SK-N-SH (cell line): ENCODE measurements at regions not wholly inside any gene's neighbourhood (a gene's known extent, or its start where the extent isn't known, plus 50 kb on each side); places are given as distances from the start of the nearest gene placed in this dataset.

ENCODE experiments used
- CTCF ChIA-PET: fragments of 300-600, 350-600 bp; formaldehyde crosslinking; extraction: SDS; loops from one replicate; lab custom pipeline; 2021; lab: Yijun Ruan, JAX
- POLR2A ChIA-PET: fragments of 350-600 bp; sonication (Branson Sonifier 250); formaldehyde crosslinking; extraction: SDS; loops from one replicate; lab custom pipeline; 2020; ENCODE audit warnings: antibody characterized with exemption, inconsistent platforms; lab: Yijun Ruan, JAX
- DNase-seq: peaks from one replicate; pipeline ENCODE4 v3.0.0; 2012
- H2AFZ ChIP-seq: fragments of 200-600 bp; sonication (generic); 2 replicates; pipeline ENCODE4 v1.8.1; 2016; ENCODE audit warnings: antibody characterized with exemption, mild to moderate bottlenecking, low read depth
- H3F3A ChIP-seq: fragments of 200-600 bp; sonication (generic); replicated peaks from 2 replicates; pipeline ENCODE3; 2016; ENCODE audit warnings: antibody characterized with exemption, mild to moderate bottlenecking; ENCODE audit not compliant: insufficient read depth
- H3K27ac ChIP-seq, 2 experiments: fragments of 200-500 bp in 1 of 2; fragments of 200-600 bp in 1 of 2; sonication (Bioruptor generic) in 1 of 2; sonication (generic), shearing (Covaris generic) in 1 of 2; 2 replicates each; pipeline versions ENCODE4 v1.5.1 to v1.6.1; 2014 to 2016; ENCODE audit warnings: low read depth in 2 of 2, inconsistent platforms in 1 of 2, low read length in 1 of 2, mild to moderate bottlenecking in 1 of 2, mixed read lengths in 1 of 2
- H3K27me3 ChIP-seq: fragments of 200-600 bp; sonication (generic), shearing (Covaris generic); 2 replicates; pipeline ENCODE4 v1.6.1; 2016; ENCODE audit warnings: mixed run types; ENCODE audit not compliant: insufficient read depth
- H3K36me3 ChIP-seq, 2 experiments: fragments of 200-500 bp in 1 of 2; fragments of 200-600 bp in 1 of 2; sonication (Bioruptor generic) in 1 of 2; sonication (generic) in 1 of 2; replicated peaks in 1 of 2; 2 replicates each; pipeline versions ENCODE3 to v1.5.1; 2014 to 2016; ENCODE audit warnings: low read length in 1 of 2, mild to moderate bottlenecking in 1 of 2; ENCODE audit not compliant: insufficient read depth in 2 of 2, control insufficient read depth in 1 of 2
- H3K4me1 ChIP-seq, 2 experiments: fragments of 200-500 bp in 1 of 2; fragments of 200-600 bp in 1 of 2; sonication (Bioruptor generic) in 1 of 2; sonication (generic), shearing (Covaris generic) in 1 of 2; 2 replicates each; pipeline versions ENCODE4 v1.5.1 to v1.6.1; 2014 to 2016; ENCODE audit warnings: low read depth in 1 of 2, low read length in 1 of 2, mixed run types in 1 of 2; ENCODE audit not compliant: insufficient read depth in 2 of 2, control insufficient read depth in 1 of 2
- H3K4me2 ChIP-seq: fragments of 200-600 bp; sonication (generic), shearing (Covaris generic); 2 replicates; pipeline ENCODE4 v1.6.1; 2017; ENCODE audit warnings: mixed run types
- H3K4me3 ChIP-seq, 2 experiments: fragments of 200-500 bp in 1 of 2; fragments of 200-600 bp in 1 of 2; sonication (Bioruptor generic) in 1 of 2; sonication (generic), shearing (Covaris generic) in 1 of 2; 2 replicates each; pipeline versions ENCODE4 v1.5.1 to v1.8.1; 2014 to 2016; ENCODE audit warnings: low read depth in 2 of 2, inconsistent platforms in 1 of 2, low read length in 1 of 2, mild to moderate bottlenecking in 1 of 2, mixed read lengths in 1 of 2, moderate library complexity in 1 of 2
- H3K79me2 ChIP-seq: fragments of 200-600 bp; sonication (generic); 2 replicates; pipeline ENCODE4 v1.8.1; 2017; ENCODE audit warnings: mild to moderate bottlenecking; ENCODE audit not compliant: insufficient read depth
- H3K9ac ChIP-seq: fragments of 200-600 bp; sonication (generic); 2 replicates; pipeline ENCODE4 v1.6.1; 2017; ENCODE audit warnings: mixed run types
- H3K9me2 ChIP-seq: fragments of 200-600 bp; sonication (generic); 2 replicates; pipeline ENCODE4 v1.6.1; 2017; ENCODE audit warnings: mixed run types
- H3K9me3 ChIP-seq: fragments of 200-600 bp; sonication (generic); 2 replicates; pipeline ENCODE4 v1.6.1; 2017; ENCODE audit warnings: mixed run types, mild to moderate bottlenecking, moderate library complexity
- H4K20me1 ChIP-seq: fragments of 200-600 bp; sonication (generic); 2 replicates; pipeline ENCODE4 v1.6.1; 2017; ENCODE audit warnings: mild to moderate bottlenecking, mixed run types; ENCODE audit not compliant: insufficient read depth
- CHD2 ChIP-seq: fragments of 150-350 bp; IDR thresholded peaks from 2 replicates; pipeline ENCODE4 v1.6.1; 2018; ENCODE audit warnings: low read length; ENCODE audit not compliant: partially characterized antibody
- CTCF ChIP-seq: fragments of 200-600 bp; sonication (generic); IDR thresholded peaks from 2 replicates; pipeline ENCODE4 v1.6.1; 2017; ENCODE audit warnings: antibody characterized with exemption, mild to moderate bottlenecking, moderate library complexity
- ELF1 ChIP-seq: IDR thresholded peaks from 2 replicates; pipeline ENCODE4 v1.4.0; 2012
- EP300 ChIP-seq, 2 experiments: IDR thresholded peaks; 2 replicates each; pipeline versions ENCODE4 v1.4.0 to v1.6.1; 2012; ENCODE audit warnings: borderline replicate concordance in 1 of 2, low read depth in 1 of 2, low read length in 1 of 2
- IRF3 ChIP-seq: fragments of 150-350 bp; IDR thresholded peaks from 2 replicates; pipeline ENCODE4 v1.6.1; 2016; ENCODE audit warnings: mild to moderate bottlenecking, low read depth, low read length
- MAX ChIP-seq: IDR thresholded peaks from 2 replicates; pipeline ENCODE4 v1.4.0; 2012; ENCODE audit warnings: low read depth
- NFIC ChIP-seq: IDR thresholded peaks from 2 replicates; pipeline ENCODE4 v1.4.0; 2012; ENCODE audit warnings: borderline replicate concordance
- NRF1 ChIP-seq: IDR thresholded peaks from 2 replicates; pipeline ENCODE4 v1.6.1; 2012; ENCODE audit warnings: low read depth, mild to moderate bottlenecking, low read length
- PBX3 ChIP-seq: IDR thresholded peaks from 2 replicates; pipeline ENCODE4; 2012
- POLR2AphosphoS5 ChIP-seq: IDR thresholded peaks from 2 replicates; pipeline ENCODE4 v1.6.1; 2012; ENCODE audit warnings: low read depth, low read length
- RCOR1 ChIP-seq: fragments of 150-350 bp; IDR thresholded peaks from 2 replicates; pipeline ENCODE4 v1.6.1; 2017; ENCODE audit warnings: antibody characterized with exemption, low read length
- RXRA ChIP-seq: IDR thresholded peaks from 2 replicates; pipeline ENCODE4 v1.4.0; 2012; ENCODE audit warnings: low read depth, mild to moderate bottlenecking, borderline replicate concordance
- SIN3A ChIP-seq: IDR thresholded peaks from 2 replicates; pipeline ENCODE4 v1.6.1; 2012; ENCODE audit warnings: low read depth, mild to moderate bottlenecking, low read length, moderate library complexity, borderline replicate concordance
- SMC3 ChIP-seq: IDR thresholded peaks from 2 replicates; pipeline ENCODE4 v1.6.1; 2012; ENCODE audit warnings: low read depth, low read length, improper control_type of control experiment
- TAF1 ChIP-seq: IDR thresholded peaks from 2 replicates; pipeline ENCODE4 v1.6.1; 2012; ENCODE audit warnings: low read depth, mild to moderate bottlenecking, low read length, moderate library complexity, borderline replicate concordance
- YY1 ChIP-seq: IDR thresholded peaks from 2 replicates; pipeline ENCODE4 v1.4.0; 2012; ENCODE audit warnings: low read depth, mild to moderate bottlenecking
- WGBS: methylation state at CpG from one replicate; pipeline ENCODE4 v1.1.6; 2017; ENCODE audit warnings: low lambda C conversion rate; 5-methylcytosine and 5-hydroxymethylcytosine counted together

GRCh38 chr22:48709976-48710375, 1117.7 kb downstream of the BRD1 start:
- Histone ChIP-seq H3K4me3 (no peak overlapping the region), H4K20me1 (no peaks in the 10 kb centered on the region), H3K79me2 (no peaks in the 10 kb centered on the region), H2AFZ (no peak overlapping the region), H3K4me2 (no peak overlapping the region), H3K36me3 (no peaks in the 10 kb centered on the region), H3K27me3 (no peaks in the 10 kb centered on the region; the same call in 1 of the 2 replicates), H3K9me3 (no peaks in the 10 kb centered on the region), H3F3A (no peaks in the 10 kb centered on the region), H3K9ac (no peak overlapping the region), H3K27ac (no peak overlapping the region), H3K4me1 (no peaks in the 10 kb centered on the region; a peak in 1 of 4 replicates), H3K9me2 (no peaks in the 10 kb centered on the region)
- TF ChIP-seq NRF1 = no peak
- POLR2A ChIA-PET = no interaction called here
- no peak for DNase-seq
- WGBS = 33% methylated on average over 5 of the region's 8 CpGs
- CTCF ChIA-PET = no interaction called here

- Histone ChIP-seq H3F3A (no peaks in the 10 kb centered on the region), H3K27me3 (no peaks in the 10 kb centered on the region; the same call in 1 of the 2 replicates), H4K20me1 (no peaks in the 10 kb centered on the region), H3K36me3 (no peaks in the 10 kb centered on the region), H3K27ac (no peak overlapping the region), H3K4me1 (no peaks in the 10 kb centered on the region; a peak in 1 of 4 replicates), H3K9me2 (no peaks in the 10 kb centered on the region), H3K4me3 (no peak overlapping the region), H3K9ac (no peak overlapping the region), H3K9me3 (no peaks in the 10 kb centered on the region), H3K79me2 (no peaks in the 10 kb centered on the region), H3K4me2 (no peak overlapping the region), H2AFZ (no peak overlapping the region)
- no peak for DNase-seq
- 27% methylated on average over 3 of the region's 13 CpGs for WGBS
- CTCF ChIA-PET = no interaction called here
- POLR2A ChIA-PET = no interaction called here
- TF ChIP-seq NFIC (no peak), TAF1 (no peak), PBX3 (no peak)
These were observed 1118.2 kb downstream of the BRD1 start for GRCh38 chr22:48709453-48709852.

GRCh38 chr22:48708558-48709245, 1119.0 kb downstream of the BRD1 start:
- no peak for DNase-seq
- Histone ChIP-seq H3K27me3 (no peaks in the 10 kb centered on the region; the same call in 1 of the 2 replicates), H3K4me2 (no peak overlapping the region), H3K79me2 (no peaks in the 10 kb centered on the region), H3K4me3 (no peak overlapping the region), H3K27ac (no peak overlapping the region), H3K9me2 (no peaks in the 10 kb centered on the region), H3K9me3 (no peaks in the 10 kb centered on the region), H2AFZ (no peak overlapping the region), H3K4me1 (no peaks in the 10 kb centered on the region; a peak in 1 of 4 replicates), H3F3A (no peaks in the 10 kb centered on the region), H4K20me1 (no peaks in the 10 kb centered on the region), H3K36me3 (no peaks in the 10 kb centered on the region), H3K9ac (no peak overlapping the region)
- CTCF ChIA-PET = no interaction called here
- WGBS = 36% methylated on average over 7 of the region's 25 CpGs
- no peak for TF ChIP-seq ELF1
- TF ChIP-seq NRF1 = no peak
- TF ChIP-seq CTCF = no peak
- no peak for TF ChIP-seq EP300 (IDR thresholded peaks at IDR 0.05; ENCODE audit: borderline replicate concordance in 1 of 2, low read depth in 1 of 2, low read length in 1 of 2)
- TF ChIP-seq NFIC = no peak
- no peak for TF ChIP-seq RXRA
- TF ChIP-seq MAX = no peak
- no peak for TF ChIP-seq YY1
- TF ChIP-seq RCOR1 = no peak
- no peak for TF ChIP-seq SMC3
- TF ChIP-seq SIN3A = no peak
- no peak for TF ChIP-seq POLR2AphosphoS5
- TF ChIP-seq IRF3 = no peak
- no peak for TF ChIP-seq CHD2
- TF ChIP-seq PBX3 = no peak
- POLR2A ChIA-PET = no interaction called here
